OCI-LY7 (cell line): ENCODE measurements at regions not wholly inside any gene's neighbourhood (a gene's known extent, or its start where the extent isn't known, plus 50 kb on each side); places are given as distances from the start of the nearest gene placed in this dataset.

Experiments used
- BruUV-seq: library from RNA; stranded (reverse); fragments of 400-500 nt; replicated peaks from 2 replicates; lab custom pipeline; 2021; lab: Mats Ljungman, UMichigan
- CTCF ChIA-PET: fragments of 300-600 bp; sonication (Branson Sonifier 250); formaldehyde crosslinking; loops from one replicate; lab custom pipeline; 2022; ENCODE audit warnings: antibody characterized with exemption; ENCODE audit not compliant: unreplicated experiment; lab: Charles Lee
- POLR2A ChIA-PET: fragments of 300-600 bp; sonication (Branson Sonifier 250); formaldehyde crosslinking; loops from one replicate; lab custom pipeline; 2022; ENCODE audit warnings: antibody characterized with exemption; lab: Charles Lee
- DNase-seq: peaks from one replicate; pipeline ENCODE4 v3.0.0-alpha.2; 2015; ENCODE audit warnings: low spot score
- H2AFZ ChIP-seq: fragments of 200-600 bp; sonication (generic), shearing (Covaris generic); 2 replicates; pipeline ENCODE4 v1.6.1; 2014; ENCODE audit warnings: mild to moderate bottlenecking, antibody characterized with exemption, low read length, moderate library complexity
- H3K27ac ChIP-seq: fragments of 200-600 bp; sonication (generic); 2 replicates; pipeline ENCODE4 v1.5.1; 2014; ENCODE audit warnings: mixed run types, low read depth, mild to moderate bottlenecking, moderate library complexity, low read length, inconsistent platforms; ENCODE audit not compliant: poor library complexity, severe bottlenecking
- H3K36me3 ChIP-seq: fragments of 200-600 bp; sonication (generic); 2 replicates; pipeline ENCODE4 v1.6.1; 2014; ENCODE audit warnings: mild to moderate bottlenecking, antibody characterized with exemption, low read length, moderate library complexity, mixed read lengths; ENCODE audit not compliant: insufficient read depth
- H3K4me1 ChIP-seq: fragments of 200-600 bp; sonication (generic); 2 replicates; pipeline ENCODE4 v1.5.1; 2014; ENCODE audit warnings: mild to moderate bottlenecking, low read length; ENCODE audit not compliant: insufficient read depth, poor library complexity, severe bottlenecking
- H3K4me2 ChIP-seq: fragments of 200-600 bp; sonication (generic); 2 replicates; pipeline ENCODE4 v1.6.1; 2014; ENCODE audit warnings: mild to moderate bottlenecking, low read length
- H3K4me3 ChIP-seq: fragments of 200-600 bp; sonication (generic); 2 replicates; pipeline ENCODE4 v1.5.1; 2014; ENCODE audit warnings: mild to moderate bottlenecking, low read depth, low read length; ENCODE audit not compliant: poor library complexity, severe bottlenecking
- H3K79me2 ChIP-seq: fragments of 200-600 bp; sonication (generic); 2 replicates; pipeline ENCODE4 v1.6.1; 2016; ENCODE audit warnings: low read depth, mild to moderate bottlenecking, low read length, moderate library complexity, mixed read lengths; ENCODE audit not compliant: insufficient read depth
- H3K9me2 ChIP-seq: fragments of 200-600 bp; sonication (generic); 2 replicates; pipeline ENCODE4 v1.6.1; 2016; ENCODE audit warnings: mild to moderate bottlenecking, low read length, mixed read lengths; ENCODE audit not compliant: insufficient read depth
- H3K9me3 ChIP-seq: fragments of 200-600 bp; sonication (generic); 2 replicates; pipeline ENCODE4 v1.6.1; 2014; ENCODE audit warnings: mild to moderate bottlenecking, mixed run types, low read length, mixed read lengths
- H4K20me1 ChIP-seq: fragments of 200-600 bp; sonication (generic); 2 replicates; pipeline ENCODE4 v1.6.1; 2014; ENCODE audit warnings: mild to moderate bottlenecking, antibody characterized with exemption, low read length, moderate library complexity, mixed read lengths; ENCODE audit not compliant: insufficient read depth
- CTCF ChIP-seq: fragments of 200-600 bp; sonication (generic); conservative IDR thresholded peaks from 2 replicates; pipeline ENCODE4 v1.5.1; 2014; ENCODE audit warnings: mild to moderate bottlenecking, antibody characterized with exemption, low read length, moderate library complexity, mixed read lengths
- EZH2phosphoT487 ChIP-seq: fragments of 200-600 bp; sonication (generic); IDR thresholded peaks from 2 replicates; pipeline ENCODE4 v1.6.1; 2018; ENCODE audit warnings: low read depth, borderline replicate concordance, mild to moderate bottlenecking, mixed run types, antibody characterized with exemption, low read length, moderate library complexity, mixed read lengths
- intact Hi-C: fragments of 100-400 bp; cut with micrococcal nuclease; formaldehyde crosslinking; loops from one replicate; pipeline ENCODE4 v1.10.0; 2022; ENCODE audit not compliant: unreplicated experiment

GRCh38 chr13:50420718-50421472 lies 405.7 kb downstream of the KCNRG start:
- H3K4me1 ChIP-seq, result peaks cover 16% of the 10 kb centered on the region
- no peaks in the 10 kb centered on the region for H3K79me2 ChIP-seq
- H3K9me3 ChIP-seq, result peaks cover 7% of the 10 kb centered on the region; the same call in 1 of the 2 replicates
- H3K4me2 ChIP-seq, result no peak overlapping the region
- CTCF ChIA-PET, result no interaction called here
- H3K36me3 ChIP-seq, result no peaks in the 10 kb centered on the region
- POLR2A ChIA-PET, result no interaction called here
- no peak overlapping the region for H3K27ac ChIP-seq
- H4K20me1 ChIP-seq, result no peaks in the 10 kb centered on the region
- no peak overlapping the region for H2AFZ ChIP-seq
- intact Hi-C loops, result no loop called here
- no peaks in the 10 kb centered on the region for H3K9me2 ChIP-seq
- TF ChIP-seq CTCF (no peak), EZH2phosphoT487 (no peak)
- no TSS peak for BruUV-seq
- DNase-seq, result no peak
- H3K4me3 ChIP-seq, result no peak overlapping the region

GRCh38 chr13:50421473-50422130 lies 406.4 kb downstream of the KCNRG start:
- no peak for DNase-seq

More at GRCh38 chr13:50421473-50422130, 406.4 kb downstream of the KCNRG start:
- intact Hi-C loops, result no loop called here
- Histone ChIP-seq H3K36me3 (no peaks in the 10 kb centered on the region), H3K79me2 (no peaks in the 10 kb centered on the region), H3K4me2 (no peak overlapping the region), H3K9me3 (0 out of 2 replicates have a peak, but pooled peaks cover under 1% of the 10 kb centered on the region), H3K4me3 (no peak overlapping the region), H4K20me1 (no peaks in the 10 kb centered on the region), H3K4me1 (peaks cover 18% of the 10 kb centered on the region), H3K9me2 (no peaks in the 10 kb centered on the region), H2AFZ (no peak overlapping the region), H3K27ac (no peak overlapping the region)
- no peak for TF ChIP-seq EZH2phosphoT487
- no peak for TF ChIP-seq CTCF
- ChIA-PET CTCF (no interaction called here), POLR2A (no interaction called here)
- no TSS peak for BruUV-seq
